ENCODE measurements at regions not wholly inside any gene's neighbourhood (a gene's known extent, or its start where the extent isn't known, plus 50 kb on each side); places are given as distances from the start of the nearest gene placed in this dataset.

DNA sequence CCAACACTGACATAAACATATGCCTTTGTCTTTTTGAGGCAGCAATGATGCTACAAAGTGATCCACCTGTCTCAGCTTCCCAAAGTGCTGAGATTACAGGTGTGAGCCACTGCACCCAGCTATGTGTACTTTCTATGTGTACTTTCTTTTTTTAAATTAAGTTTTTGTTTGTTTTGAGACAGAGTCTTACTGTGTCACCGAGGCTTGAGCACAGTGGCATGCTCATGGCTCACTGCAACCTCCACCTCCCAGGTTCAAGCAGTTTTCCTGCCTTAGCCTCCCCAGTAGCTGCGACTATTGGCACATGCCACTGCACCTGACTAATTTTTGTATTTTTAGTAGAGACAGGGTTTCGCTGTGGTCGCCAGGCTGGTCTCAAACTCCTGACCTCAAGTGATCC is 172.5 kb upstream of the ALG10B start:
- Mint-ChIP-seq H3K4me3 (no peak overlapping the region), H3K4me1 (peaks cover under 1% of the 10 kb centered on the region), H3K36me3 (ENCODE audit: insufficient read depth) (no peaks in the 10 kb centered on the region), H3K9me3 (peaks cover 11% of the 10 kb centered on the region), H3K27me3 (no peaks in the 10 kb centered on the region), H3K27ac (ENCODE audit: low read depth) (no peak overlapping the region)
- DNase-seq (ENCODE audit: low spot score in 2 of 2) (no peak), ATAC-seq (replicated peaks; ENCODE audit: extremely low read depth, poor library complexity, severe bottlenecking) (no peak)

DNA sequence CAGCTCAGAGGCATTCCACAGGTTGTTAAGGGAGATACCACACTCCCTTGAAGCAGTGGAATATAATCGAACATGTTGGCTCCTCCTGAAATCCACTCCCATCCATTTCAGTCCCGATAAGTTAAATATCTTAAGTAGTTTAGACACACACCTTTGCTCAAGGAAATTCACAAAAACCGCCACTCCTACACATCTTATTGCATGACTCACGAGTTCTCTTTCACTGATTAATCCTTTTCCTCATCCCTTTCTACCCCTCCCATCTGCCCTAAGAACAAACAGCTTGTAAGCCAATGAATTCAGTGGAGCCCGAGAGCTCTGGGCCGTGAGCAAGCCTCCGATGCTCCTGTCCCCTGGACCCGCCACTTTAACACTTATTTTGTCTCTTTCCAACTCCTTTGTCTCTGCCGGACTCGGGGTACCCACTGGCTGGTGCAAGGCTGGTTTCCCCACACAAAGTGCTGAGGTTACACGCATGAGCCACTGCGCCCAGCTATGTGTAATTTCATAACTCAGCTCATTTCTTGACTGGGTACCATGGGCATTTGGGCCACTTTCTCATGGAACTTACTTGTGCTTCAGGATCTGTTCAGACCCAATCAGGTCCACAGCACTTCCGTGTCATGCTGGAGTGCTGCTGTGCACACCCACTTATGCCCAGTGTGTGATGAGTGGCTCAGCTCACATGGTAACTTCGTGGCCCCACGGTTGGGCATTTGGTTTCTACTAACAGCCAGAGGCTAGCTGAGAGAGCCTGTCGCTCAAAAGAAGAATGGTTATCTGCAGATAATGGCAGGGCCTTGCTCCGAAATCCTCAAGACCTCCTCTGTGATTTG is 171.8 kb upstream of the ALG10B start:
- ATAC-seq (replicated peaks; ENCODE audit: extremely low read depth, poor library complexity, severe bottlenecking) (no peak), DNase-seq (ENCODE audit: low spot score in 2 of 2) (no peak)

DNA sequence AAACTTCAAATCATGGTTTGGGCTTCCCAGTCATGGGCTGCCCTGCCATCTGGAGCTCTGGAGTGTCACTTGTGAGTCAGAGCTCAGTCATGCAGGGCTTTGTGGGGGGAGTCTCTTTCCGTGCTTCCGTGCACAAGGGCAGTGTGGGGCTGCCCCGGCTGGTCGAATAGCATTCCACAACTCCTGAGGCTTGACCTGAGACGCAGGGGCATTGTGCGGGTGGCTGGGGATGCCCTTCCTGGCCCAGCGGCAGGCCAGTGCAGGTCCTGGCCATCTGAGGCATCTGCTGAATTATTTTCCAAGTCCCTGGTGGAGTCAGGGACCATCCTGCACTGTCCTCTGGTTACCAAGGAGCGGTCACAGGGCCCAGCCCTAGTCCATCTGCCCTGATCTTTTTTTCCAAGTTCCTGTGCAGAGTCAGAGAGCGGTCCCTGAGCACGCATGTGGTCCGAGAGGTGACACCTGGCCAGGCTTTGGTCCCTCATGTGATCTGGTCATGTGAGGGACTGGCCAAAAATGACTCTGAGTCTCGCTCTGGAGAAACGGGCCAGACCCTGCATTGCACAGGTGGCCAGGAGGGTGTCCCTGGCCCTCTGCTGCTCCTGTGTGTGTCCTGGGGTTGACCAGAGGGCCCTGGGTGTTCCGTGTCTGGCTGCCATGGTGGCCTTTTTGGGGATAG is 167.0 kb upstream of the ALG10B start:
- Mint-ChIP-seq H3K27me3 (no peaks in the 10 kb centered on the region), H3K9me3 (peaks cover 11% of the 10 kb centered on the region), H3K4me3 (no peak overlapping the region), H3K36me3 (ENCODE audit: insufficient read depth) (no peaks in the 10 kb centered on the region), H3K4me1 (no peaks in the 10 kb centered on the region), H3K27ac (ENCODE audit: low read depth) (no peak overlapping the region)
- ATAC-seq (replicated peaks; ENCODE audit: extremely low read depth, poor library complexity, severe bottlenecking) (no peak), DNase-seq (ENCODE audit: low spot score in 2 of 2) (no peak)

More for the DNA sequence above, 171.8 kb upstream of the ALG10B start:
- Mint-ChIP-seq H3K27ac (ENCODE audit: low read depth) (no peak overlapping the region), H3K4me3 (no peak overlapping the region), H3K9me3 (peaks cover 11% of the 10 kb centered on the region), H3K36me3 (ENCODE audit: insufficient read depth) (no peaks in the 10 kb centered on the region), H3K4me1 (no peaks in the 10 kb centered on the region), H3K27me3 (no peaks in the 10 kb centered on the region)

DNA sequence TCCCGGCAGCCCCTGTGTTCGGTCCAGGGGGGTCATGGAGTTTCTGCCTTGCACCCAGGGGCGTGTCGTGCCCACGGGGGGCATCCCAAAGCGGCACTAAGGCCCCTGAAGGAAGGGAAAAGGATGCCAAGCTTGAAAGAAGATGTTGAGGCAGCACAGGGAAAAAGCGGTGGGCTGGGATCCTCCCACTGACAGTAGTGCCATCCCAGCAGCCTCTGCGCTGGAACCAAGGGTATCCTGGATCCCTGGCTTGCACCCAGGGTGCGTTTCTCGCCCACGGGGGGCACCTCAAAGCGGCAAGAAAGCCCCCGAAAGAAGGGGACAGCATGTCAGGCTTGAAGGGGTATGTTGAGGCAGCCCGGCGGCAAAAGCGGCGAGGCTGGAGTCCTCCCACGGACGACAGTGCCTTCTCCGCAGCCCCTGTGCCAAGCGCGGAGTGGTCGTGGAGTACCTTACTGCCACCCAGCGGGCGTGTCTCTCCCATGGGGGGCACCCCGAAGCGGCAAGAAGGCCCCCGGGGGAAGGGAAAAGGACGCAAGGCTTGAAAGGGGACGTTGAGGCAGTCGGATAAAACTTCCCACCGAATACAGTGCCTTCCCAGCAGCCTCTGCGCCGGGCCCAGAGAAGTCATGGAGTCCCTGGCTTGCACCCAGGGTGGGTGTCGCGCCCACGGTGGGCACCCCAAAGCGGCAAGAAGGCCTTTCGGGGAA is 164.4 kb upstream of the ALG10B start:
- H3K27ac Mint-ChIP-seq (ENCODE audit: low read depth): no peak overlapping the region
- DNase-seq (ENCODE audit: low spot score in 2 of 2): no peak
- no peak overlapping the region for H3K4me3 Mint-ChIP-seq
- no peaks in the 10 kb centered on the region for H3K36me3 Mint-ChIP-seq (ENCODE audit: insufficient read depth)
- H3K9me3 Mint-ChIP-seq: peaks cover 11% of the 10 kb centered on the region
- H3K4me1 Mint-ChIP-seq: no peaks in the 10 kb centered on the region
- no peaks in the 10 kb centered on the region for H3K27me3 Mint-ChIP-seq
- no peak for ATAC-seq (replicated peaks; ENCODE audit: extremely low read depth, poor library complexity, severe bottlenecking)

DNA sequence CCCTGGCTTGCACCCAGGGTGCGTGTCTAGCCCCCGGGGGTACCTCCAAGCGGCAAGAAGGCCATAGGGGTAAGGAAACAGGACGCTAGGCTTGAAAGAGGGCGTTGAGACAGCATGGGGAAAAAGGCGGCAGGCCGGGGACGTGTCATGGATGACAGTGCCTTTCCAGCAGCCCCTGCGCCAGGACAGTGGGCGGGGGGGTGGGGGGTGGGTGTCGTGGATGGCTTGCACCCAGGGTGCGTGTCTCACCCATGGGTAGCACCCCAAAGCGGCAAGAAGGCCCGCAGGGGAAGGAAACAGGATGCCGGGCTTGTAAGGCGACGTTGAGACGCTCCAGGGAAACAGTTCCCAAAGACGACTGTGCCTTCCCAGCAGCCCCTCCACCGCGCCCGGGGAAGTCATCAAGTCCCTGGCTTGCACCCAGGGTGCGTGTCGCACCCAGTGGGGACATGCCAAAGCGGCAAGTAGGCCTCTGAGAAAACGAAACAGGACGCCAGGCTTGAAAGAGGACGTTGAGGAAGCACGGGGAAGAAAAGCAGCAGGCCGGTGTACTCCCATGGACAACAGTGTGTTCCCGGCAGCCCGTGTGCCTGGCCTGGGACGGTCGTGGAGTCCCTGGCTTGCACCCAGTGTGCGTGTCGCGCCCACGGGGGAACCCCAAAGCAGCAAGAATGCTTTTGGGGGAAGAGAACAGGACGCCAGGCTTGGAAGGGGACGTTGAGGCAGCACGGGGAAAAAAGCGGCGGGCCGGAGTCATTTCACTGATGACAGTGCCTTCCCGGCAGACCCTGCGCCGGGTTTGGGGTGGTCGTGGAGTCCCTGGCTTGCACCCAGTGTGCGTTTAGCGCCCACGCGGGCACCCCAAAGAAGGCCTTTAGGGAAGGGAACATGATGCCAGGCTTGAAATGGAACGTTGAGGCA is 163.5 kb upstream of the ALG10B start:
- no peak for DNase-seq (ENCODE audit: low spot score in 2 of 2)
- Mint-ChIP-seq H3K4me1 (no peaks in the 10 kb centered on the region), H3K9me3 (peaks cover 5% of the 10 kb centered on the region), H3K4me3 (no peak overlapping the region), H3K36me3 (ENCODE audit: insufficient read depth) (no peaks in the 10 kb centered on the region), H3K27ac (ENCODE audit: low read depth) (no peak overlapping the region), H3K27me3 (no peaks in the 10 kb centered on the region)
- ATAC-seq (replicated peaks; ENCODE audit: extremely low read depth, poor library complexity, severe bottlenecking): no peak

DNA sequence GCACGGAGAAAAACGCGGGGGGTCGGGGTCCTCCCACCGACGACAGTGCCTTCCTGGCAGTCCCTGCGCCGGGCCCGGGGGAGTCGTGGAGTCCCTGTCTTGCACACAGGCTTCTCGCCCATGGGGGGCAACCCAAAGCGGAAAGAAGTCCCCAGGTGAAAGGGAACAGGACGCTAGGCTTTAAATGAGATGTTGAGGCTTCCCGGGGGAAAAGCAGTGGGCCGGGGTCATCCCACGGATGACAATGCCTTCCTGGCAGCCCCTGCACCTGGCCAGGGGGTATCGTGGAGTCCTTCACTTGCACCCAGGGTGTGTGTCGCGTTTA is 162.9 kb upstream of the ALG10B start:
- no peak overlapping the region for H3K27ac Mint-ChIP-seq (ENCODE audit: low read depth)
- H3K9me3 Mint-ChIP-seq: no peaks in the 10 kb centered on the region
- no peaks in the 10 kb centered on the region for H3K36me3 Mint-ChIP-seq (ENCODE audit: insufficient read depth)
- H3K4me1 Mint-ChIP-seq: no peaks in the 10 kb centered on the region
- no peaks in the 10 kb centered on the region for H3K27me3 Mint-ChIP-seq
- no peak overlapping the region for H3K4me3 Mint-ChIP-seq
- DNase-seq (ENCODE audit: low spot score in 2 of 2): no peak
- ATAC-seq (replicated peaks; ENCODE audit: extremely low read depth, poor library complexity, severe bottlenecking): no peak

DNA sequence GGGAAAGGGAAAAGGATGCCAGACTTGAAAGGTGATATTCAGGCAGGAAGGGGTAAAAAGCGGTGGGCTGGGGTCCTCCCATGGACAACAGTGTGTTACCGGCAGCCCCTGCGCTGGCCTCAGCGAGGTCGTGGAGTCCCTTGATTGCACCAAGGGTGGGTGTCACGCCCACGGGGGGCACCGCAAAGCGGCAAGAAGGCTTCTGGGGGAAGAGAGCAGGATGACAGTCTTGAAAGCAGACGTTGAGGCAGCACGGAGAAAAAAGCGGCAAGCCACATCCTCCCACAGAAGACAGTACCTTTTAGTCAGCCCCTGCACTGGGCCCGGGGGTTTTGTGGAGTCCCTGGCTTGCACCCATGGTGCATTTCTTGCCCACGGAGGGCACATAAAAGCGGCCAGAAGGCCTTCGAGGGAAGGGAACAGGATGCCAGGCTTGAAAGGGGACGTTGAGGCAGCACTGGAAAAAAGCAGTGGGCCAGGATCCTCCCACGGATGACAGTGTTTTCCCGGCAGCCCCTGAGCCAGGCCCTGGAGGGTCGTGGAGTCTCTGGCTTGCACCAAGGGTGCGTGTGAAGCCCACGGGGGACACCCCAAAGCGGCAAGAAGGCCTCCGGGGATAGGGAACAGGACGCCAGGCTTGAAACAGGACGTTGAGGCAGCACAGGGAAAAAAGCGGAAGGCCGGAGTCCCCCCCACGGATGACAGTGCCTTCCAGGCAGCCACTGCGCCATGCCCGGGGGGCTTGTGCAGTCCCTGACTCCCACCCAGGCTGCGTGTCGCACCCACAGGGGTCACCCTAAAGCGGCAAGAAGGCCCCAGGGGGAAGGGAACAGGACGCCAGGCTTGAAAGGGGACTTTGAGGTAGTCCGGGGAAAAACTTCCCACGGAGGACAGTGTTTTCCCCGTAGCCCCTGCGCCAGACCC is 162.2 kb upstream of the ALG10B start:
- H3K27me3 Mint-ChIP-seq: no peaks in the 10 kb centered on the region
- no peaks in the 10 kb centered on the region for H3K4me1 Mint-ChIP-seq
- H3K27ac Mint-ChIP-seq (ENCODE audit: low read depth): no peak overlapping the region
- no peak for DNase-seq (ENCODE audit: low spot score in 2 of 2)
- no peaks in the 10 kb centered on the region for H3K9me3 Mint-ChIP-seq
- H3K36me3 Mint-ChIP-seq (ENCODE audit: insufficient read depth): no peaks in the 10 kb centered on the region
- H3K4me3 Mint-ChIP-seq: no peak overlapping the region
- ATAC-seq (replicated peaks; ENCODE audit: extremely low read depth, poor library complexity, severe bottlenecking): no peak

DNA sequence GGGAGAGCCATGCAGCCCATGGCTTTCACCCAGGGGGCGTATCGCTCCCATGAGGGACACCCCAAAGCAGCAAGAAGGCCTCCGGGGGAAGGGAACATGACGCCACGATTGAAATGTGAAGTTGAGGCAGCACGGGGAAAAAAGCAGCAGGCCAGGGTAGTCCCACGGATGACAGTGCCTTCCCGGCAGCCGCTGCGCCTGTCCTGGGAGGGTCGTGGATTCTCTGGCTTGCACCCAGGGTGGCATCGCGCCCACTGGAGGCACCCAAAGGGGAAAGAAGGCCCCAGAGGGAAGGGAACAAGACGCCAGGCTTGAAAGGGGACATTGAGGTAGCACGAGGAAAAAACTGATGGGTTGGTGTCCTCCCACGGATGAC is 161.6 kb upstream of the ALG10B start:
- Mint-ChIP-seq H3K36me3 (ENCODE audit: insufficient read depth) (no peaks in the 10 kb centered on the region), H3K4me3 (no peak overlapping the region), H3K4me1 (no peaks in the 10 kb centered on the region), H3K9me3 (no peaks in the 10 kb centered on the region), H3K27me3 (no peaks in the 10 kb centered on the region), H3K27ac (ENCODE audit: low read depth) (no peak overlapping the region)
- ATAC-seq (replicated peaks; ENCODE audit: extremely low read depth, poor library complexity, severe bottlenecking) (no peak), DNase-seq (ENCODE audit: low spot score in 2 of 2) (no peak)

DNA sequence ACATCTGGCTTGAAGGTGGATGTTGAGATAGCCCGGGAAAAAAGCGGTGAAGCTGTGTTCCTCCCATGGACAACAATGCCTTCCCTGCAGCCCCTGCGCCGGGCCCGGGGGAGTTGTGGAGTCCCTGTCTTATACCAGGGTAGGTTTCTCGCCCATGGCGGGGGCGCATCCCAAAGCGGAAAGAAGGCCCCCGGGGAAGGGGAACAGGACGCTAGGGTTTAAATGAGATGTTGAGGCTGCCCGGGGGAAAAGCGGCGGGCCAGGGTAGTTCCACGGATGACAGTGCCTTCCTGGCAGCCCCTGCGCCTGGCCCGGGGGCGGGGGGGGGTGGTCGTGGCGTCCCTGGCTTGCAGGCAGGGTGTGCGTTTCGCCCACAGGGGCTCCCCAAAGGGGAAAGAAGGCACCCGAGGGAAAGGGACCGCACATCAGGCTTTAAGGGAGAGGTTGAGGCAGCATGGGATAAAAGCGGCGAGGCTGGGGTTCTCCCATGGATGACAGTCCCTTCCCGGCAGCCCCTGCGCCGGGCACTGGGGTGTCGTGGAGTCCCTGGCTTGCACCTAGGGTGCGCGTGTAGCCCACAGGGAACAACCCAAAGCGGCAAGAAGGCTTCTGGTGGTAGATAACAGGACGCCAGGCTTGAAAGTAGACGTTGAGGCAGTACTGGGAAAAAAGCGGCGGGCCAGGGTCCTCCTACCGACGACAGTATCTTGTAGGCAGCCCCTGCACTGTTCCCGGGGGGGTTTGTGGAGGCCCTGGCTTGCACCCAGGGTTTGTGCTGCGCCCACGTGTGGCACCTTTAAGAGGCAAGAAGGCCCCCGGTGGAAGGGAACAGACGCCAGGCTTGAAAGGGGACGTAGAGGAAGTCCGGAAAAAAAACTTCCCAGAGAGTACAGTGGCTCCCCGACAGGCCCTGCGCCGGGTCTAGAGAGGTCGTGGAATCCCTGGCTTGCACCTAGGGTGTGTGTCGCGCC is 160.8 kb upstream of the ALG10B start:
- ATAC-seq (replicated peaks; ENCODE audit: extremely low read depth, poor library complexity, severe bottlenecking) (no peak), DNase-seq (ENCODE audit: low spot score in 2 of 2) (no peak)
- H3K36me3 Mint-ChIP-seq (ENCODE audit: insufficient read depth): no peaks in the 10 kb centered on the region
- no peaks in the 10 kb centered on the region for H3K4me1 Mint-ChIP-seq
- H3K4me3 Mint-ChIP-seq: no peak overlapping the region
- H3K27me3 Mint-ChIP-seq: no peaks in the 10 kb centered on the region
- no peaks in the 10 kb centered on the region for H3K9me3 Mint-ChIP-seq
- no peak overlapping the region for H3K27ac Mint-ChIP-seq (ENCODE audit: low read depth)

DNA sequence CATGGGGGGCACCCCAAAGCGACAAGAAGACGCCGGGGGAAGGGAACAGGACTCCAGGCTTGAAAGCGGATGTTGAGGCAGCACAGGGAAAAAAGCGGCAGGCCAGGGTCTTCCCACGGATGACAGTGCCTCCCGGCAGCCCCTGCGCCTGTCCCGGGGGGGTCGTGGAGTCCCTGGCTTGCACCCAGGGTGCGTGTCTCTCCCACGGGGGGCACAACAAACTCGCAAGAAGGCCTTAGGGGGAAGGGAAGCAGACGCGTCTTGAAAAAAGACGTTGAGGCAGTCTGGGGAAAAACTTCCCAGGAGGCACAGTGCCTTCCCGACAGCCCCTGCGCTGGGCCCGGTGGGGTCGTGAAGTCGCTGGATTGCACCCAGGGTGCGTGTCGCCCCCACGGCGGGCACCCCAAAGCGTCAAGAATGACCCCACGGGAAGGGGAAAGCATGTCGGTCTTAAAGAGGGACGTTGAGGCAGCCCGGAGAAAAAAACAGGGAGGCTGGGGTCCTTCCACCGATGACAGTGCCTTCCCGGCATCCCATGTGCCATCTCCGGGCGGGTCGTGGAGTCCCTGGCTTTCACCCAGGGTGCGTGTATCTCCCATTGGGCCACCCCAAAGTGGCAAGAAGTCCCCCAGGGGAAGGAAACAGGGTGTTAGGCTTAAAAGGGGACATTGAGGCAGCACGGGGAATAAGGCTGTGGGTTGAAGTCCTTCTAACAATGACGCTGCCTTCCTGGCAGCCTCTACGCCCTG is 159.9 kb upstream of the ALG10B start:
- Mint-ChIP-seq H3K4me3 (no peak overlapping the region), H3K27ac (ENCODE audit: low read depth) (no peak overlapping the region), H3K9me3 (no peaks in the 10 kb centered on the region), H3K27me3 (no peaks in the 10 kb centered on the region), H3K4me1 (no peaks in the 10 kb centered on the region), H3K36me3 (ENCODE audit: insufficient read depth) (no peaks in the 10 kb centered on the region)
- DNase-seq (ENCODE audit: low spot score in 2 of 2): no peak
- no peak for ATAC-seq (replicated peaks; ENCODE audit: extremely low read depth, poor library complexity, severe bottlenecking)

All from central memory CD8-positive, alpha-beta T cell (primary cell).